Keratinocyte (primary cell): ENCODE measurements at regions not wholly inside any gene's neighbourhood (a gene's known extent, or its start where the extent isn't known, plus 50 kb on each side); places are given as distances from the start of the nearest gene placed in this dataset.

Experiments used
- DNase-seq: peaks from one replicate; pipeline ENCODE4 v3.0.0-alpha.2; 2011; ENCODE audit warnings: low read depth, missing footprints, low spot score
- FAIRE-seq: peaks from 2 replicates; lab custom pipeline; 2011; peaks lifted over from hg19 to GRCh38; lab: Jason Lieb, UNC
- H2AFZ ChIP-seq: 2 replicates; pipeline ENCODE4 v1.6.0; 2012; ENCODE audit warnings: low read length, control low read depth, inconsistent platforms; ENCODE audit not compliant: control insufficient read depth
- H3K27ac ChIP-seq: 2 replicates; pipeline ENCODE4 v1.5.1; 2011; ENCODE audit warnings: low read length; ENCODE audit not compliant: control insufficient read depth, insufficient read depth
- H3K27me3 ChIP-seq: 3 replicates; pipeline ENCODE4 v1.6.0; 2011; ENCODE audit warnings: low read length; ENCODE audit not compliant: control insufficient read depth, insufficient read depth; ENCODE audit errors: extremely low read depth
- H3K36me3 ChIP-seq, 2 experiments: 2 replicates in 1 of 2; 3 replicates in 1 of 2; pipeline ENCODE4 v1.5.1; 2011; ENCODE audit warnings: low read length in 2 of 2, mild to moderate bottlenecking in 1 of 2; ENCODE audit not compliant: control insufficient read depth in 2 of 2, insufficient read depth in 2 of 2; ENCODE audit errors: extremely low read depth in 1 of 2
- H3K4me1 ChIP-seq: 3 replicates; pipeline ENCODE4 v1.5.1; 2011; ENCODE audit warnings: low read length; ENCODE audit not compliant: control insufficient read depth, insufficient read depth; ENCODE audit errors: extremely low read depth
- H3K4me2 ChIP-seq: 3 replicates; pipeline ENCODE4 v1.6.0; 2011; ENCODE audit warnings: low read depth, low read length; ENCODE audit not compliant: control insufficient read depth, insufficient read depth; ENCODE audit errors: extremely low read depth
- H3K4me3 ChIP-seq, 3 experiments: fragments of 200-600 bp in 1 of 3; sonication (generic) in 1 of 3; 2 replicates in 2 of 3; 3 replicates in 1 of 3; pipeline ENCODE4 v1.5.1; 2011 to 2016; ENCODE audit warnings: low read length in 3 of 3, mild to moderate bottlenecking in 3 of 3, control low read depth in 2 of 3, inconsistent platforms in 1 of 3, low read depth in 1 of 3, mixed read lengths in 1 of 3, mixed run types in 1 of 3, moderate library complexity in 1 of 3; ENCODE audit not compliant: control insufficient read depth in 2 of 3, insufficient read depth in 2 of 3; ENCODE audit errors: extremely low read depth in 1 of 3
- H3K79me2 ChIP-seq: 2 replicates; pipeline ENCODE4 v1.6.0; 2012; ENCODE audit warnings: low read length; ENCODE audit not compliant: control insufficient read depth, insufficient read depth
- H3K9ac ChIP-seq: 3 replicates; pipeline ENCODE4 v1.6.0; 2011; ENCODE audit warnings: low read length; ENCODE audit not compliant: control insufficient read depth, insufficient read depth; ENCODE audit errors: extremely low read depth
- H3K9me1 ChIP-seq: 3 replicates; pipeline ENCODE4 v1.6.0; 2011; ENCODE audit warnings: low read length; ENCODE audit not compliant: control insufficient read depth, insufficient read depth; ENCODE audit errors: extremely low read depth
- H3K9me3 ChIP-seq: 2 replicates; pipeline ENCODE4 v1.5.1; 2012; ENCODE audit warnings: low read depth, low read length; ENCODE audit not compliant: control insufficient read depth
- H4K20me1 ChIP-seq: 3 replicates; pipeline ENCODE4 v1.6.0; 2011; ENCODE audit warnings: low read length; ENCODE audit not compliant: control insufficient read depth, insufficient read depth; ENCODE audit errors: extremely low read depth
- CTCF ChIP-seq, 3 experiments: IDR thresholded peaks in 1 of 3; conservative IDR thresholded peaks in 1 of 3; optimal IDR thresholded peaks in 1 of 3; 2 replicates in 2 of 3; 3 replicates in 1 of 3; pipeline versions ENCODE3 to v1.5.1; 2011; ENCODE audit warnings: low read length in 3 of 3, mild to moderate bottlenecking in 3 of 3, moderate library complexity in 2 of 3, control low read depth in 1 of 3, inconsistent platforms in 1 of 3; ENCODE audit not compliant: insufficient read depth in 2 of 3; ENCODE audit errors: extremely low read depth in 1 of 3
- EZH2 ChIP-seq: IDR thresholded peaks from one replicate; pipeline ENCODE4 v1.6.1; 2012; ENCODE audit warnings: inconsistent platforms, mild to moderate bottlenecking, low read length, moderate library complexity
- dilution Hi-C: fragments of 300-500 bp; cut with MboI; formaldehyde crosslinking; loops from one replicate; pipeline ENCODE4 v1.7.0; 2020; ENCODE audit warnings: low sequenced_read_pairs; ENCODE audit not compliant: extremely low pct_ligation_motif_present

DNA sequence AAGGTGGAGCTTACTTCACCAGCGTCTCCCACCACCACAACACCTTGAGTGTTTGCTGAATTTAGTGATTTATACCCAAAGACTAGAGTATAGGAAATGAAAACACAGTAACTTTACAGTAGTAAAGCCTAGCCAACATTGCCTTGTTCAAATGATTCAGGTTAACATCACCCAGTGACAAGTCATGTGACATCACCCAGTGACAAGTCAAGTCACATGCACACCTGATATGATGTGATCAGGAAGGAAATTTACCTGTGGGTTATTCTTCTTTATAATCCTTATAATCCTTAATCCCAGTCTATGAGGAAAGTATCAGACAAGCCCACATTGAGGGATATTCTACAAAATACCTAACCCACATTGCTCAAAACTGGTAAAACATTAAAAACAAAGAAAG is 545.6 kb upstream of the MEF2C start:
- no peak for TF ChIP-seq CTCF (optimal IDR thresholded peaks at IDR 0.05 in 1 of 3, IDR thresholded peaks at IDR 0.05 in 1 of 3, conservative IDR thresholded peaks at IDR 0.05 in 1 of 3; ENCODE audit: extremely low read depth in 1 of 3, insufficient read depth in 2 of 3, low read length in 3 of 3)
- TF ChIP-seq EZH2, result no peak
- H3K4me2 ChIP-seq, result no peak overlapping the region
- H3K9me1 ChIP-seq, result no peaks in the 10 kb centered on the region
- DNase-seq (no peak), FAIRE-seq (no peak)
- no peaks in the 10 kb centered on the region for H3K27me3 ChIP-seq
- H2AFZ ChIP-seq, result no peak overlapping the region
- H4K20me1 ChIP-seq, result no peaks in the 10 kb centered on the region
- no peaks in the 10 kb centered on the region for H3K79me2 ChIP-seq
- no peak overlapping the region for H3K4me3 ChIP-seq
- H3K27ac ChIP-seq, result no peak overlapping the region
- no peaks in the 10 kb centered on the region for H3K4me1 ChIP-seq
- no peaks in the 10 kb centered on the region for H3K9me3 ChIP-seq
- no peak overlapping the region for H3K9ac ChIP-seq
- H3K36me3 ChIP-seq, result no peaks in the 10 kb centered on the region
- dilution Hi-C loops, result no loop called here

- H3K9me1 ChIP-seq, result no peaks in the 10 kb centered on the region
- no peaks in the 10 kb centered on the region for H3K27me3 ChIP-seq
- no peak overlapping the region for H3K27ac ChIP-seq
- FAIRE-seq (no peak), DNase-seq (no peak)
- H3K9ac ChIP-seq, result no peak overlapping the region
- no peak overlapping the region for H3K4me3 ChIP-seq
- no peaks in the 10 kb centered on the region for H3K79me2 ChIP-seq
- H4K20me1 ChIP-seq, result no peaks in the 10 kb centered on the region
- TF ChIP-seq EZH2 (no peak), CTCF (optimal IDR thresholded peaks at IDR 0.05 in 1 of 3, IDR thresholded peaks at IDR 0.05 in 1 of 3, conservative IDR thresholded peaks at IDR 0.05 in 1 of 3; ENCODE audit: extremely low read depth in 1 of 3, insufficient read depth in 2 of 3, low read length in 3 of 3) (no peak)
- H3K4me1 ChIP-seq, result no peaks in the 10 kb centered on the region
- H3K9me3 ChIP-seq, result no peaks in the 10 kb centered on the region
- H3K36me3 ChIP-seq, result no peaks in the 10 kb centered on the region
- no peak overlapping the region for H2AFZ ChIP-seq
- no peak overlapping the region for H3K4me2 ChIP-seq
- dilution Hi-C loops, result no loop called here
Observed at GRCh38 chr5:89425062-89425461, 542.1 kb upstream of the MEF2C start.
